ENCODE measurements at regions not wholly inside any gene's neighbourhood (a gene's known extent, or its start where the extent isn't known, plus 50 kb on each side); places are given as distances from the start of the nearest gene placed in this dataset.

DNA sequence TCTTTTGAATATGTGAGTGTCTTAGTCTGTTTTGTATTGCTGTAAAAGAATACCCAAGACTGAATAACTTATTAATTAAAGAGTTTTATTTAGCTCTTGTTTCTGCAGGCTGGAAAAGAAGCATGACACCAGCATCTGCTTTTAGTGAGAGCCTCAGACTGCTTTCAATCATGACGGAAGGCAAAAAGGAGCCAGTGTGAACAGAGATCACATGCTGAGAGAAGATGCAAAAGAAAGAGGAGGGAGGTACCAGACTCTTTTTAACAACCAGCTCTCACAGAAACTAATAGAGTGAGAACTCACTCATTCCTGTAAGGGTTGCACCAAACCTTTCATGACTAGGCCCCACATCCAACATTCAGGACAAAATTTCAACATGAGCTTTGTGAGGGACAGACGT is 101.6 kb upstream of the HNMT start:
- no peak for TF ChIP-seq CTCF (IDR thresholded peaks at IDR 0.05 in 8 of 11, conservative IDR thresholded peaks at IDR 0.05 in 3 of 11)
- no peak for TF ChIP-seq POLR2AphosphoS5 (IDR thresholded peaks at IDR 0.05)
- TF ChIP-seq POLR2A (IDR thresholded peaks at IDR 0.05), result no peak
